IPS DF 6.9 (cell line): ENCODE measurements at regions not wholly inside any gene's neighbourhood (a gene's known extent, or its start where the extent isn't known, plus 50 kb on each side); places are given as distances from the start of the nearest gene placed in this dataset.
"Not testable (repeated sequence)": the region's sequence is repeated elsewhere in the genome, so short reads cannot be mapped to it uniquely, and the experiment has no call there.

Experiments used
- DNase-seq: peaks from one replicate; pipeline ENCODE4 v3.0.0-alpha.2; 2013; ENCODE audit warnings: low read depth, low spot score
- H3K27ac ChIP-seq: one replicate; pipeline ENCODE4 v1.5.1; 2013; ENCODE audit warnings: low read length, control low read depth
- H3K27me3 ChIP-seq: 2 replicates; pipeline ENCODE4 v1.6.1; 2013; ENCODE audit warnings: mild to moderate bottlenecking, low read length; ENCODE audit not compliant: control insufficient read depth, insufficient read depth
- H3K36me3 ChIP-seq: 2 replicates; pipeline ENCODE4 v1.6.1; 2013; ENCODE audit warnings: low read length; ENCODE audit not compliant: control insufficient read depth, insufficient read depth
- H3K4me1 ChIP-seq: 2 replicates; pipeline ENCODE4 v1.6.1; 2013; ENCODE audit warnings: low read length; ENCODE audit not compliant: control insufficient read depth, insufficient read depth
- H3K4me3 ChIP-seq: 2 replicates; pipeline ENCODE4 v1.5.1; 2013; ENCODE audit warnings: mild to moderate bottlenecking, low read length
- H3K9me3 ChIP-seq: 2 replicates; pipeline ENCODE4 v1.6.1; 2013; ENCODE audit warnings: low read length, inconsistent platforms; ENCODE audit not compliant: control insufficient read depth, insufficient read depth
- WGBS: extraction: QIAGEN DNeasy Blood & Tissue Kit; methylation state at CpG from one replicate; pipeline ENCODE4 v1.1.7; 2013; ENCODE audit warnings: mixed read lengths, missing lambda C conversion rate; ENCODE audit not compliant: insufficient read length, insufficient coverage; 5-methylcytosine and 5-hydroxymethylcytosine counted together

- WGBS: no CpG with 5 or more reads among the region's 7 CpGs
- H3K27me3 ChIP-seq, DNase-seq: not testable (repeated sequence)
These were observed 172.9 kb downstream of the GOSR1 start for GRCh38 chr17:30650149-30650548.

GRCh38 chr17:30648015-30648620 lies 170.9 kb downstream of the GOSR1 start:
- WGBS: no CpG with 5 or more reads among the region's 7 CpGs
- DNase-seq, H3K4me3 ChIP-seq: not testable (repeated sequence)

More at GRCh38 chr17:30650149-30650548, 172.9 kb downstream of the GOSR1 start:
- not testable (repeated sequence) for H3K9me3 ChIP-seq, H3K4me3 ChIP-seq, H3K27ac ChIP-seq, H3K4me1 ChIP-seq, H3K36me3 ChIP-seq

GRCh38 chr17:30645875-30646274 lies 168.7 kb downstream of the GOSR1 start:
- no CpG with 5 or more reads among the region's 7 CpGs for WGBS
- not testable (repeated sequence) for H3K36me3 ChIP-seq, DNase-seq, H3K4me3 ChIP-seq, H3K4me1 ChIP-seq, H3K9me3 ChIP-seq, H3K27me3 ChIP-seq, H3K27ac ChIP-seq

More at GRCh38 chr17:30648015-30648620, 170.9 kb downstream of the GOSR1 start:
- H3K27me3 ChIP-seq, H3K27ac ChIP-seq, H3K36me3 ChIP-seq, H3K9me3 ChIP-seq, H3K4me1 ChIP-seq: not testable (repeated sequence)

- no CpG with 5 or more reads among the region's 8 CpGs for WGBS
- not testable (repeated sequence) for H3K27me3 ChIP-seq, DNase-seq, H3K9me3 ChIP-seq, H3K27ac ChIP-seq, H3K4me1 ChIP-seq, H3K36me3 ChIP-seq, H3K4me3 ChIP-seq
These were observed 167.5 kb downstream of the GOSR1 start for GRCh38 chr17:30644713-30645112.

- not testable (repeated sequence) for H3K4me1 ChIP-seq, H3K27ac ChIP-seq, H3K36me3 ChIP-seq, H3K27me3 ChIP-seq, H3K4me3 ChIP-seq, DNase-seq, H3K9me3 ChIP-seq
- no CpG with 5 or more reads among the region's 9 CpGs for WGBS
These were observed 167.1 kb downstream of the GOSR1 start for GRCh38 chr17:30644287-30644686.

GRCh38 chr17:30641428-30641827 lies 164.2 kb downstream of the GOSR1 start:
- no CpG with 5 or more reads among the region's 7 CpGs for WGBS
- H3K27me3 ChIP-seq, H3K36me3 ChIP-seq, DNase-seq, H3K4me3 ChIP-seq, H3K4me1 ChIP-seq, H3K27ac ChIP-seq, H3K9me3 ChIP-seq: not testable (repeated sequence)

- not testable (repeated sequence) for H3K4me3 ChIP-seq, H3K9me3 ChIP-seq, DNase-seq, H3K27me3 ChIP-seq, H3K27ac ChIP-seq, H3K36me3 ChIP-seq, H3K4me1 ChIP-seq
- WGBS: no CpG with 5 or more reads among the region's 4 CpGs
These were observed 162.2 kb downstream of the GOSR1 start for GRCh38 chr17:30639391-30639790.

- H3K36me3 ChIP-seq, H3K4me3 ChIP-seq, H3K27ac ChIP-seq, H3K4me1 ChIP-seq, DNase-seq, H3K9me3 ChIP-seq, H3K27me3 ChIP-seq: not testable (repeated sequence)
- no CpG with 5 or more reads among the region's 4 CpGs for WGBS
These were observed 161.8 kb downstream of the GOSR1 start for GRCh38 chr17:30638968-30639367.

GRCh38 chr17:30631651-30632050 lies 154.4 kb downstream of the GOSR1 start:
- not testable (repeated sequence) for H3K4me1 ChIP-seq, DNase-seq, H3K27me3 ChIP-seq, H3K4me3 ChIP-seq, H3K27ac ChIP-seq, H3K36me3 ChIP-seq, H3K9me3 ChIP-seq
- no CpG with 5 or more reads among the region's 6 CpGs for WGBS

- not testable (repeated sequence) for H3K36me3 ChIP-seq, DNase-seq, H3K4me1 ChIP-seq, H3K4me3 ChIP-seq, H3K27ac ChIP-seq, H3K9me3 ChIP-seq, H3K27me3 ChIP-seq
- WGBS: no CpG with 5 or more reads among the region's 18 CpGs
These were observed 148.2 kb downstream of the GOSR1 start for GRCh38 chr17:30625380-30625779.

- not testable (repeated sequence) for DNase-seq, H3K4me1 ChIP-seq, H3K9me3 ChIP-seq, H3K27ac ChIP-seq, H3K36me3 ChIP-seq, H3K27me3 ChIP-seq, H3K4me3 ChIP-seq
- no CpG with 5 or more reads among the region's 16 CpGs for WGBS
These were observed 147.0 kb downstream of the GOSR1 start for GRCh38 chr17:30624180-30624579.
